ENCODE measurements at regions not wholly inside any gene's neighbourhood (a gene's known extent, or its start where the extent isn't known, plus 50 kb on each side); places are given as distances from the start of the nearest gene placed in this dataset.

DNA sequence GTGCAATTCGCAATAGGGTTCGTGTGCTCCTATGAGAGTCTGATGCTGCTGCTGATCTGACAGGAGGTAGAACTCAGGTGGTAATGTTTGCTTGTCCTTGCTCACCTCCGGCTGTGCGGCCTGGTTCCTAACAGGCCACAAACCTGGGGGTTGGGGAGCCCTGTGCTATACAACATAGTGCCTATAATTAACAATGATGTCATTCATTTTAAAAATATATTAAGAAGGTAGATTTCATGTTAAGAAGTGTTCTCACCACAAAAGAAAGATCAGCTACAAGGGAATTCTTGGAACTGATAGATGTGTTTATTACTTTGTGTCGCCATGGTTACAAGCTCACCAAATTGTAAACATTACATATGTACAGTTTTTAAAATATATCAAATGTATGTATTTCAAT lies 200.5 kb downstream of the GRB14 start:
- no peak overlapping the region for H4K5ac ChIP-seq (ENCODE audit: insufficient read length, low read depth, low read length)
- POLR2A ChIA-PET (ENCODE audit: partially characterized antibody): no interaction called here
- no peaks in the 10 kb centered on the region for H3K79me1 ChIP-seq (ENCODE audit: low read depth, low read length)
- no peak overlapping the region for H3K56ac ChIP-seq (replicated peaks; ENCODE audit: insufficient read length, low read depth, low read length)
- H3K9me3 ChIP-seq (ENCODE audit: insufficient read depth in 2 of 2, low read depth in 1 of 2, low read length in 1 of 2): no peaks in the 10 kb centered on the region
- no peak overlapping the region for H2AK5ac ChIP-seq (ENCODE audit: low read depth, low read length)
- no peak overlapping the region for H2BK15ac ChIP-seq (ENCODE audit: low read length)
- no peak overlapping the region for H3K14ac ChIP-seq (ENCODE audit: insufficient read length)
- no peak overlapping the region for H2BK5ac ChIP-seq (ENCODE audit: low read depth, low read length)
- H3K4me3 ChIP-seq (ENCODE audit: extremely low read depth in 1 of 4, insufficient read depth in 2 of 4, low read depth in 3 of 4, low read length in 4 of 4): no peak overlapping the region
- H3K4me2 ChIP-seq (ENCODE audit: insufficient read depth in 1 of 2, low read depth in 2 of 2, low read length in 2 of 2): no peak overlapping the region
- no peak overlapping the region for H3K18ac ChIP-seq (ENCODE audit: extremely low read depth, low read length)
- peaks cover 0 to 3% (median under 1%) of the 10 kb centered on the region in 4 experiments; a peak in 3 of 7 replicates for H3K4me1 ChIP-seq (replicated peaks in 1 of 4; ENCODE audit: control insufficient read depth in 3 of 4, insufficient read depth in 4 of 4, low read length in 3 of 4)
- 96% methylated on average over 5 of the region's 5 CpGs; no CpG with 5 or more reads in 1 of the 2 experiments for WGBS, 2 experiments (ENCODE audit: extremely low coverage in 1 of 2, insufficient coverage in 1 of 2, insufficient read length in 1 of 2, insufficient replicate concordance in 2 of 2, low coverage in 1 of 2, low lambda C conversion rate in 2 of 2, missing lambda C conversion rate in 1 of 2)
- H3K23me2 ChIP-seq (ENCODE audit: low read depth, low read length): no peaks in the 10 kb centered on the region
- H2BK120ac ChIP-seq (replicated peaks; ENCODE audit: low read depth, low read length): no peak overlapping the region
- H2AFZ ChIP-seq (ENCODE audit: low read length): no peak overlapping the region
- no peaks in the 10 kb centered on the region for H3K79me2 ChIP-seq (ENCODE audit: control insufficient read depth in 1 of 2, insufficient read depth in 2 of 2, low read length in 2 of 2)
- H3K27ac ChIP-seq (ENCODE audit: low read depth, low read length): no peak overlapping the region
- no peak overlapping the region for H3K9ac ChIP-seq (replicated peaks in 1 of 4; ENCODE audit: extremely low read depth in 1 of 4, low read depth in 3 of 4, low read length in 3 of 4)
- CTCF ChIA-PET (ENCODE audit: partially characterized antibody): no interaction called here
- no peak overlapping the region for H2BK20ac ChIP-seq (ENCODE audit: low read length)
- H3K27me3 ChIP-seq (replicated peaks in 1 of 4; ENCODE audit: control insufficient read depth in 3 of 4, extremely low read depth in 1 of 4, insufficient read depth in 3 of 4, low read length in 3 of 4): no peaks in the 10 kb centered on the region
- no peak overlapping the region for H3K23ac ChIP-seq (ENCODE audit: insufficient read length)
- TF ChIP-seq TAF7 (optimal IDR thresholded peaks at IDR 0.05; ENCODE audit: borderline replicate concordance, low read depth, low read length): no peak
- TF ChIP-seq RAD21 (IDR thresholded peaks at IDR 0.05 in 1 of 2, conservative IDR thresholded peaks at IDR 0.05 in 1 of 2; ENCODE audit: low read depth in 2 of 2, low read length in 2 of 2): no peak
- TF ChIP-seq TCF12 (IDR thresholded peaks at IDR 0.05; ENCODE audit: low read depth, low read length): no peak
- TF ChIP-seq PHF8 (conservative IDR thresholded peaks at IDR 0.05; ENCODE audit: low read depth, low read length): no peak
- TF ChIP-seq FOSL1 (IDR thresholded peaks at IDR 0.05; ENCODE audit: insufficient read depth, low read depth, low read length): no peak
- TF ChIP-seq SUZ12 (IDR thresholded peaks at IDR 0.05; ENCODE audit: low read length): no peak
- TF ChIP-seq KDM5A (IDR thresholded peaks at IDR 0.05; ENCODE audit: low read length): no peak
- no peak for TF ChIP-seq CBX5 (IDR thresholded peaks at IDR 0.05; ENCODE audit: low read depth, low read length)
- no peak for TF ChIP-seq ASH2L (IDR thresholded peaks at IDR 0.05; ENCODE audit: low read length)
- TF ChIP-seq SP2 (IDR thresholded peaks at IDR 0.05; ENCODE audit: low read length): no peak
- no peak for TF ChIP-seq EGR1 (IDR thresholded peaks at IDR 0.05; ENCODE audit: borderline replicate concordance, low read depth, low read length)
- TF ChIP-seq ZNF274 (IDR thresholded peaks at IDR 0.05; ENCODE audit: borderline replicate concordance, extremely low read depth, low read length): no peak
- TF ChIP-seq EP300 (IDR thresholded peaks at IDR 0.05; ENCODE audit: borderline replicate concordance in 1 of 2, low read depth in 2 of 2, low read length in 2 of 2): no peak
- no peak overlapping the region for H3K4ac ChIP-seq (replicated peaks; ENCODE audit: insufficient read length, low read depth, low read length)
- no peak overlapping the region for H4K8ac ChIP-seq (ENCODE audit: extremely low read depth, insufficient read depth, low read length)
- no peaks in the 10 kb centered on the region for H4K20me1 ChIP-seq (replicated peaks in 1 of 2; ENCODE audit: control insufficient read depth in 1 of 2, insufficient read depth in 2 of 2, low read length in 2 of 2)
- no peak overlapping the region for H4K91ac ChIP-seq (replicated peaks; ENCODE audit: insufficient read length, low read length)
- DNase-seq (ENCODE audit: low read depth in 1 of 2, low spot score in 2 of 2) (no peak), FAIRE-seq (no peak)
- no peak overlapping the region for H2BK12ac ChIP-seq (ENCODE audit: low read depth, low read length)
- H3K36me3 ChIP-seq (ENCODE audit: control insufficient read depth in 2 of 4, insufficient read depth in 4 of 4, low read length in 3 of 4): no peaks in the 10 kb centered on the region

Measured in H1 (cell line).